ENCODE measurements at regions not wholly inside any gene's neighbourhood (a gene's known extent, or its start where the extent isn't known, plus 50 kb on each side); places are given as distances from the start of the nearest gene placed in this dataset.
"Not testable (repeated sequence)": the region's sequence is repeated elsewhere in the genome, so short reads cannot be mapped to it uniquely, and the experiment has no call there.

GRCh38 chr9:134526584-134527477, 114.8 kb upstream of the COL5A1 start:
- DNase-seq (ENCODE audit: low spot score) (no peak), ATAC-seq (no peak)

- ATAC-seq (no peak), DNase-seq (ENCODE audit: low spot score) (no peak)
These were observed 110.9 kb upstream of the COL5A1 start for GRCh38 chr9:134530724-134531123.

GRCh38 chr9:134531220-134531970, 110.2 kb upstream of the COL5A1 start:
- DNase-seq (ENCODE audit: low spot score), result no peak
- ATAC-seq, result no peak

GRCh38 chr9:134532084-134532483, 109.5 kb upstream of the COL5A1 start:
- no peak for DNase-seq (ENCODE audit: low spot score)

GRCh38 chr9:134532661-134533060, 108.9 kb upstream of the COL5A1 start:
- not testable (repeated sequence) for ATAC-seq; DNase-seq (ENCODE audit: low spot score)

More at GRCh38 chr9:134532084-134532483, 109.5 kb upstream of the COL5A1 start:
- ATAC-seq, result no peak

GRCh38 chr9:134533850-134534588, 107.6 kb upstream of the COL5A1 start:
- DNase-seq (ENCODE audit: low spot score), result no peak
- ATAC-seq, result no peak

- ATAC-seq, result no peak
These were observed 106.9 kb upstream of the COL5A1 start for GRCh38 chr9:134534661-134535080.

GRCh38 chr9:134535171-134535570, 106.4 kb upstream of the COL5A1 start:
- ATAC-seq (no peak), DNase-seq (ENCODE audit: low spot score) (no peak)

More at GRCh38 chr9:134534661-134535080, 106.9 kb upstream of the COL5A1 start:
- no peak for DNase-seq (ENCODE audit: low spot score)

GRCh38 chr9:134536101-134536900, 105.3 kb upstream of the COL5A1 start:
- DNase-seq (ENCODE audit: low spot score) (no peak), ATAC-seq (no peak)

- ATAC-seq, result no peak
- DNase-seq (ENCODE audit: low spot score), result no peak
These were observed 104.7 kb upstream of the COL5A1 start for GRCh38 chr9:134536931-134537330.

GRCh38 chr9:134537951-134538641, 103.5 kb upstream of the COL5A1 start:
- no peak for ATAC-seq
- no peak for DNase-seq (ENCODE audit: low spot score)

- ATAC-seq (no peak), DNase-seq (ENCODE audit: low spot score) (no peak)
These were observed 102.6 kb upstream of the COL5A1 start for GRCh38 chr9:134538856-134539566.

GRCh38 chr9:134539586-134540194, 101.9 kb upstream of the COL5A1 start:
- DNase-seq (ENCODE audit: low spot score) (no peak), ATAC-seq (no peak)

- ATAC-seq, result no peak
- no peak for DNase-seq (ENCODE audit: low spot score)
These were observed 101.1 kb upstream of the COL5A1 start for GRCh38 chr9:134540276-134541096.

- no peak for DNase-seq (ENCODE audit: low spot score)
- no peak for ATAC-seq
These were observed 100.4 kb upstream of the COL5A1 start for GRCh38 chr9:134541097-134541747.

- no peak for ATAC-seq
- DNase-seq (ENCODE audit: low spot score), result no peak
These were observed 97.0 kb upstream of the COL5A1 start for GRCh38 chr9:134544388-134545214.

GRCh38 chr9:134545215-134545542, 96.4 kb upstream of the COL5A1 start:
- ATAC-seq (no peak), DNase-seq (ENCODE audit: low spot score) (no peak)

Data from left lobe of liver (tissue), 2 donors.